ENCODE measurements at regions not wholly inside any gene's neighbourhood (a gene's known extent, or its start where the extent isn't known, plus 50 kb on each side); places are given as distances from the start of the nearest gene placed in this dataset.
"Not testable (repeated sequence)": the region's sequence is repeated elsewhere in the genome, so short reads cannot be mapped to it uniquely, and the experiment has no call there.

- no peaks in the 10 kb centered on the region for H3K27me3 ChIP-seq
- H3K4me3 ChIP-seq = no peak overlapping the region
- no peaks in the 10 kb centered on the region for H3K36me3 ChIP-seq
- no peaks in the 10 kb centered on the region for H3K9me3 ChIP-seq
- intact Hi-C loops (cut with DNase I) = no loop called here
- H3K4me1 ChIP-seq = no peaks in the 10 kb centered on the region
- no peak for TF ChIP-seq POLR2AphosphoS5 (IDR thresholded peaks at IDR 0.05; ENCODE audit: insufficient read depth in 1 of 2, low read depth in 1 of 2)
- TF ChIP-seq, protein P1, sequence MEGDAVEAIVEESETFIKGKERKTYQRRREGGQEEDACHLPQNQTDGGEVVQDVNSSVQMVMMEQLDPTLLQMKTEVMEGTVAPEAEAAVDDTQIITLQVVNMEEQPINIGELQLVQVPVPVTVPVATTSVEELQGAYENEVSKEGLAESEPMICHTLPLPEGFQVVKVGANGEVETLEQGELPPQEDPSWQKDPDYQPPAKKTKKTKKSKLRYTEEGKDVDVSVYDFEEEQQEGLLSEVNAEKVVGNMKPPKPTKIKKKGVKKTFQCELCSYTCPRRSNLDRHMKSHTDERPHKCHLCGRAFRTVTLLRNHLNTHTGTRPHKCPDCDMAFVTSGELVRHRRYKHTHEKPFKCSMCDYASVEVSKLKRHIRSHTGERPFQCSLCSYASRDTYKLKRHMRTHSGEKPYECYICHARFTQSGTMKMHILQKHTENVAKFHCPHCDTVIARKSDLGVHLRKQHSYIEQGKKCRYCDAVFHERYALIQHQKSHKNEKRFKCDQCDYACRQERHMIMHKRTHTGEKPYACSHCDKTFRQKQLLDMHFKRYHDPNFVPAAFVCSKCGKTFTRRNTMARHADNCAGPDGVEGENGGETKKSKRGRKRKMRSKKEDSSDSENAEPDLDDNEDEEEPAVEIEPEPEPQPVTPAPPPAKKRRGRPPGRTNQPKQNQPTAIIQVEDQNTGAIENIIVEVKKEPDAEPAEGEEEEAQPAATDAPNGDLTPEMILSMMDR (IDR thresholded peaks at IDR 0.05) = no peak
- no peak for TF ChIP-seq POLR2A (IDR thresholded peaks at IDR 0.05)
- DNase-seq (ENCODE audit: extremely low spot score in 2 of 2) = no peak
- no peak overlapping the region for H3K27ac ChIP-seq
These were observed 990.9 kb downstream of the EPHA7 start for GRCh38 chr6:92428448-92428847.

DNA sequence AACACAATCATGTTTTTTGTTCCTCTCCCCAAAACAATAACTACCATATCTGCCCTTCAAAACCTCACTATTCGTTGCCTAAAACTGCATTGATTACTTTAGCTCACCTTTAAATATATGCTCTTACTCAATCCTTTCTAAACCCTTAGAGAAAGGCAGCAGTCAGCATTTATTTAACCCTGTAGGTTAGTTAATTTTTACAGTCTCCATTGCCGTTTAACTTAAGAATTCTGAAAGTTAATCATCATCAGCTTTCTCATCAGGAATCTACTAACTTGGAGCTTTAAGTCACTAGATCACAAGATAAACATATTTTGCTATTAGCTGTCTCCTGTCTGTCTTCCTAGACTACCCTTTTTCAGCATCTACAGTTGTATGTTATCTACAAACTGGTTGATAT, 991.9 kb downstream of the EPHA7 start:
- Histone ChIP-seq H3K27ac (no peak overlapping the region), H3K9me3 (no peaks in the 10 kb centered on the region), H3K4me1 (no peaks in the 10 kb centered on the region), H3K27me3 (no peaks in the 10 kb centered on the region), H3K36me3 (no peaks in the 10 kb centered on the region), H3K4me3 (no peak overlapping the region)
- TF ChIP-seq POLR2AphosphoS5 (IDR thresholded peaks at IDR 0.05; ENCODE audit: insufficient read depth in 1 of 2, low read depth in 1 of 2) = no peak
- TF ChIP-seq, protein P1 (IDR thresholded peaks at IDR 0.05) = no peak
- no peak for TF ChIP-seq POLR2A (IDR thresholded peaks at IDR 0.05)
- no peak for DNase-seq (ENCODE audit: extremely low spot score in 2 of 2)
- intact Hi-C loops (cut with DNase I) = no loop called here

GRCh38 chr6:92415656-92416055, 1003.7 kb downstream of the EPHA7 start:
- no peak for DNase-seq (ENCODE audit: extremely low spot score in 2 of 2)
- H3K27me3 ChIP-seq = no peaks in the 10 kb centered on the region
- H3K4me1 ChIP-seq = no peaks in the 10 kb centered on the region
- intact Hi-C loops (cut with DNase I) = no loop called here
- H3K4me3 ChIP-seq = no peak overlapping the region
- no peaks in the 10 kb centered on the region for H3K36me3 ChIP-seq
- H3K9me3 ChIP-seq = no peaks in the 10 kb centered on the region
- TF ChIP-seq POLR2A (IDR thresholded peaks at IDR 0.05) = no peak
- TF ChIP-seq, protein P1 (IDR thresholded peaks at IDR 0.05) = no peak
- no peak for TF ChIP-seq POLR2AphosphoS5 (IDR thresholded peaks at IDR 0.05; ENCODE audit: insufficient read depth in 1 of 2, low read depth in 1 of 2)
- H3K27ac ChIP-seq = no peak overlapping the region

GRCh38 chr6:92408350-92408749, 1011.0 kb downstream of the EPHA7 start:
- Histone ChIP-seq H3K36me3 (no peaks in the 10 kb centered on the region), H3K4me3 (no peak overlapping the region), H3K27ac (no peak overlapping the region), H3K4me1 (no peaks in the 10 kb centered on the region), H3K9me3 (no peaks in the 10 kb centered on the region), H3K27me3 (no peaks in the 10 kb centered on the region)
- intact Hi-C loops (cut with DNase I) = no loop called here
- no peak for DNase-seq (ENCODE audit: extremely low spot score in 2 of 2)
- TF ChIP-seq, protein P1 (IDR thresholded peaks at IDR 0.05) = no peak
- no peak for TF ChIP-seq POLR2A (IDR thresholded peaks at IDR 0.05)
- TF ChIP-seq POLR2AphosphoS5 (IDR thresholded peaks at IDR 0.05; ENCODE audit: insufficient read depth in 1 of 2, low read depth in 1 of 2) = no peak

DNA sequence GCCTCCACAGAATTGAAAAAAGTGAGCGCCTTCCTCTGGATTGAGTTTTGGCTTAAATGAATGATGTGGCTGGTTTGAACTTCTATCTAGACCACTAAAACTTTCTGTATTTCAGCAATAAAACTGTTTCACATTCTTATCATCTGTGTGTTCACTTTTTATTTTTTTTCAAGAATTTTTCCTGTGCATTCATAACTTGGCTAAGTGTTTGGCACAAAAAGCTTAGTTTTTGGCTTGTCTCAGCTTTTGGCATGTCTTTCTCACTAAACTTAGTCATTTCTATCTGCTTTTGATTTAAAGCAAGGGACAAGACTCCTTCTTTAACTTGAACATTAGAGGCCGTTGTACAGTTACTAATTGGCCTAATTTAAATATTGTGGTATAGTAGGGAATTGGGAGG, 1015.1 kb downstream of the EPHA7 start:
- DNase-seq (ENCODE audit: extremely low spot score in 2 of 2) = no peak
- Histone ChIP-seq H3K27me3 (no peaks in the 10 kb centered on the region), H3K9me3 (no peaks in the 10 kb centered on the region), H3K36me3 (no peaks in the 10 kb centered on the region), H3K4me1 (no peaks in the 10 kb centered on the region), H3K27ac (no peak overlapping the region), H3K4me3 (no peak overlapping the region)
- intact Hi-C loops (cut with DNase I) = no loop called here
- no peak for TF ChIP-seq POLR2AphosphoS5 (IDR thresholded peaks at IDR 0.05; ENCODE audit: insufficient read depth in 1 of 2, low read depth in 1 of 2)

DNA sequence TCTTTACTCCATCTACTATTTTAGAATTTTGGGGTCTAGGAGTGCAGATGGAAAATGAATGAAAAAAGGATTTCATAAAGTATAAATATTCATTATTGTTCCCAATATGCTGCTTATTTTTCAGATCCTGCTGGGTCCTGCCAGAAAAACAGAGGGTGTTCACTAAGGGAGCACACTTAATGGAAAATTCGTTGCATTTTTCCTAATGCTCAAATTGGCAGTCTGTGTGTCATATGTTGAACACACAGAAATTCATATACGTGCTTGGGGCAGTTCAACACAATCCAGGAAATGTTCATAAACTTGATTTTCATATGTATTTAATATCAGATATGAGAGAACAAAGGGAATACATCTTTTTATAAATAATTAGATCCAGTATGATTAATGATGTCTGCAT, 1019.4 kb downstream of the EPHA7 start:
- Histone ChIP-seq H3K27me3 (no peaks in the 10 kb centered on the region), H3K36me3 (no peaks in the 10 kb centered on the region), H3K4me1 (no peaks in the 10 kb centered on the region), H3K4me3 (no peak overlapping the region), H3K27ac (no peak overlapping the region), H3K9me3 (no peaks in the 10 kb centered on the region)
- no peak for DNase-seq (ENCODE audit: extremely low spot score in 2 of 2)
- no peak for TF ChIP-seq POLR2AphosphoS5 (IDR thresholded peaks at IDR 0.05; ENCODE audit: insufficient read depth in 1 of 2, low read depth in 1 of 2)
- TF ChIP-seq, protein P1 (IDR thresholded peaks at IDR 0.05) = no peak
- TF ChIP-seq POLR2A (IDR thresholded peaks at IDR 0.05) = no peak
- intact Hi-C loops (cut with DNase I) = no loop called here

DNA sequence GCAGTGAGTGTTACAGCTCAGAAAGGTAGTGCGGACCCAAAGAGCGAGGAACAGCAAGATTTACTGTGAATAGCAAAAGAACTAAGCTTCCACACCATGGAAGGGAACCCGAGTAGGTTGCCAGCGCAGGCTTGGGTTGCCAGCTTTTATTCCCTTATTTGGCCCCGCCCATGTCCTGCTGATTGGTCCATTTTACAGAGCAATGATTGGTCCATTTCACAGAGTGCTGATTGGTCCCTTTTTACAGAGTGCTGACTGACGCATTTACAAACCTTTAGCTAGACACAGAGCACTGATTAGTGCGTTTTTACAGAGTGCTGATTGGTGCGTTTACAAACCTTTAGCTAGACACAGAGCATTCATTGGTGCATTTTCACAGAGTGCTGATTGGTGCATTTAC, 1030.7 kb downstream of the EPHA7 start:
- H3K9me3 ChIP-seq; intact Hi-C loops (cut with DNase I); H3K4me1 ChIP-seq; DNase-seq (ENCODE audit: extremely low spot score in 2 of 2); H3K27me3 ChIP-seq; H3K27ac ChIP-seq; H3K36me3 ChIP-seq; H3K4me3 ChIP-seq: not testable (repeated sequence)
